ENCODE measurements at regions not wholly inside any gene's neighbourhood (a gene's known extent, or its start where the extent isn't known, plus 50 kb on each side); places are given as distances from the start of the nearest gene placed in this dataset.

- TF ChIP-seq, protein P1, sequence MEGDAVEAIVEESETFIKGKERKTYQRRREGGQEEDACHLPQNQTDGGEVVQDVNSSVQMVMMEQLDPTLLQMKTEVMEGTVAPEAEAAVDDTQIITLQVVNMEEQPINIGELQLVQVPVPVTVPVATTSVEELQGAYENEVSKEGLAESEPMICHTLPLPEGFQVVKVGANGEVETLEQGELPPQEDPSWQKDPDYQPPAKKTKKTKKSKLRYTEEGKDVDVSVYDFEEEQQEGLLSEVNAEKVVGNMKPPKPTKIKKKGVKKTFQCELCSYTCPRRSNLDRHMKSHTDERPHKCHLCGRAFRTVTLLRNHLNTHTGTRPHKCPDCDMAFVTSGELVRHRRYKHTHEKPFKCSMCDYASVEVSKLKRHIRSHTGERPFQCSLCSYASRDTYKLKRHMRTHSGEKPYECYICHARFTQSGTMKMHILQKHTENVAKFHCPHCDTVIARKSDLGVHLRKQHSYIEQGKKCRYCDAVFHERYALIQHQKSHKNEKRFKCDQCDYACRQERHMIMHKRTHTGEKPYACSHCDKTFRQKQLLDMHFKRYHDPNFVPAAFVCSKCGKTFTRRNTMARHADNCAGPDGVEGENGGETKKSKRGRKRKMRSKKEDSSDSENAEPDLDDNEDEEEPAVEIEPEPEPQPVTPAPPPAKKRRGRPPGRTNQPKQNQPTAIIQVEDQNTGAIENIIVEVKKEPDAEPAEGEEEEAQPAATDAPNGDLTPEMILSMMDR (IDR thresholded peaks at IDR 0.05; ENCODE audit: insufficient read depth, low read length, poor library complexity, severe bottlenecking) = no peak
- TF ChIP-seq EZH2phosphoT487 (conservative IDR thresholded peaks at IDR 0.05; ENCODE audit: low read length) = no peak
Observed at GRCh38 chr2:118721817-118722551, 125.5 kb downstream of the EN1 start.

Data from SU-DHL-6 (cell line).